GM12878 (cell line): ENCODE measurements at regions not wholly inside any gene's neighbourhood (a gene's known extent, or its start where the extent isn't known, plus 50 kb on each side); places are given as distances from the start of the nearest gene placed in this dataset.

ENCODE experiments used
- ATAC-seq: fragments of 200-7000 bp; cut with Tn5 transposase; 3 replicates; pipeline ENCODE4 v1.9.1; 2020; ENCODE audit warnings: mild to moderate bottlenecking, moderate library complexity
- BruUV-seq: library from RNA; stranded (reverse); fragments of 400-500 nt; replicated peaks from 2 replicates; lab custom pipeline; 2021; lab: Mats Ljungman, UMichigan
- CTCF ChIA-PET: fragments of 300-600 bp; sonication (Branson Sonifier 250); formaldehyde crosslinking; extraction: SDS; loops from one replicate; lab custom pipeline; 2021; ENCODE audit warnings: inconsistent platforms; lab: Yijun Ruan, JAX
- POLR2A ChIA-PET: fragments of 350-600 bp; formaldehyde crosslinking; extraction: SDS; loops from one replicate; lab custom pipeline; 2021; ENCODE audit warnings: inconsistent platforms; lab: Charles Lee
- RAD21 ChIA-PET: fragments of 300-600 bp; sonication (Branson Sonifier 250); formaldehyde crosslinking; loops from one replicate; lab custom pipeline; 2023; ENCODE audit warnings: antibody characterized with exemption; ENCODE audit not compliant: unreplicated experiment; lab: Charles Lee
- SMC1A ChIA-PET: fragments of 300-600 bp; sonication (Branson Sonifier 250); formaldehyde crosslinking; loops from one replicate; lab custom pipeline; 2023; ENCODE audit not compliant: unreplicated experiment, uncharacterized antibody; lab: Charles Lee
- DNase-seq: peaks from one replicate; pipeline ENCODE4 v3.0.0-alpha.2; 2011; ENCODE audit warnings: low read depth, low spot score
- FAIRE-seq: peaks from 3 replicates; lab custom pipeline; 2011; peaks lifted over from hg19 to GRCh38; lab: Jason Lieb, UNC
- H2AFZ ChIP-seq: 2 replicates; pipeline ENCODE4 v1.6.0; 2011; ENCODE audit warnings: low read depth, low read length, control low read depth; ENCODE audit not compliant: control insufficient read depth
- H3K27ac ChIP-seq: 2 replicates; pipeline ENCODE4 v1.5.1; 2011; ENCODE audit warnings: control low read depth; ENCODE audit not compliant: control insufficient read depth, insufficient read depth
- H3K27me3 ChIP-seq, 2 experiments: replicated peaks in 1 of 2; 2 replicates each; pipeline versions ENCODE4 v1.6.0 to v1.6.1; 2011; ENCODE audit warnings: low read length in 1 of 2; ENCODE audit not compliant: control insufficient read depth in 2 of 2, insufficient read depth in 2 of 2
- H3K36me3 ChIP-seq, 2 experiments: 2 replicates each; pipeline ENCODE4 v1.5.1; 2011; ENCODE audit warnings: low read length in 1 of 2; ENCODE audit not compliant: control insufficient read depth in 2 of 2, insufficient read depth in 2 of 2
- H3K4me1 ChIP-seq: 2 replicates; pipeline ENCODE4 v1.6.1; 2011; ENCODE audit warnings: mild to moderate bottlenecking, low read length, moderate library complexity, mixed read lengths; ENCODE audit not compliant: control insufficient read depth, insufficient read depth
- H3K4me2 ChIP-seq: 2 replicates; pipeline ENCODE4 v1.6.0; 2011; ENCODE audit warnings: control low read depth; ENCODE audit not compliant: control insufficient read depth, insufficient read depth
- H3K4me3 ChIP-seq: fragments of 200-600 bp; sonication (generic); 2 replicates; pipeline ENCODE4 v1.5.1; 2016
- H3K79me2 ChIP-seq: 2 replicates; pipeline ENCODE4 v1.6.0; 2011; ENCODE audit warnings: low read length; ENCODE audit not compliant: control insufficient read depth, insufficient read depth
- H3K9ac ChIP-seq: 2 replicates; pipeline ENCODE4 v1.8.0; 2011; ENCODE audit warnings: low read length, control low read depth, mixed read lengths; ENCODE audit not compliant: control insufficient read depth, insufficient read depth
- H3K9me3 ChIP-seq: replicated peaks from 3 replicates; pipeline ENCODE4 v1.5.1; 2011; ENCODE audit warnings: mild to moderate bottlenecking, low read length; ENCODE audit not compliant: control insufficient read depth, insufficient read depth
- H4K20me1 ChIP-seq: 2 replicates; pipeline ENCODE4 v1.6.0; 2011; ENCODE audit not compliant: control insufficient read depth, insufficient read depth
- ASH2L ChIP-seq: fragments of 300-600, 200-600 bp; sonication (generic); IDR thresholded peaks from 2 replicates; pipeline ENCODE4 v1.6.1; 2017; ENCODE audit warnings: low read depth, mild to moderate bottlenecking, borderline replicate concordance
- ATF2 ChIP-seq: IDR thresholded peaks from 2 replicates; pipeline ENCODE4 v1.6.1; 2012; ENCODE audit warnings: low read length, inconsistent platforms
- BACH1 ChIP-seq: fragments of 450-650 bp; IDR thresholded peaks from 2 replicates; pipeline ENCODE4 v1.6.1; 2017; ENCODE audit warnings: mild to moderate bottlenecking, borderline replicate concordance
- CHD4 ChIP-seq: fragments of 200-600 bp; sonication (generic); IDR thresholded peaks from 2 replicates; pipeline ENCODE4 v1.6.1; 2016; ENCODE audit warnings: mild to moderate bottlenecking
- GATAD2B ChIP-seq: fragments of 450-650 bp; conservative IDR thresholded peaks from 2 replicates; pipeline ENCODE4 v1.6.1; 2017; ENCODE audit warnings: low read depth, mild to moderate bottlenecking, moderate library complexity
- HDAC2 ChIP-seq: fragments of 200-600 bp; sonication (generic); IDR thresholded peaks from 2 replicates; pipeline ENCODE4 v1.6.1; 2017
- PAX5 ChIP-seq: IDR thresholded peaks from 2 replicates; pipeline ENCODE4 v1.6.1; 2011; ENCODE audit warnings: low read depth, low read length, borderline replicate concordance
- RAD51 ChIP-seq: fragments of 450-650 bp; IDR thresholded peaks from 2 replicates; pipeline ENCODE4 v1.6.1; 2016; ENCODE audit warnings: moderate library complexity, mild to moderate bottlenecking, inconsistent platforms
- ZNF592 ChIP-seq: fragments of 450-650 bp; IDR thresholded peaks from 2 replicates; pipeline ENCODE4 v1.6.1; 2017; ENCODE audit warnings: mild to moderate bottlenecking, moderate library complexity
- WGBS: methylation state at CpG from one replicate; pipeline ENCODE4 v1.1.6; 2016; ENCODE audit warnings: low lambda C conversion rate; ENCODE audit not compliant: insufficient replicate concordance, insufficient coverage; ENCODE audit errors: missing lambda C conversion rate; 5-methylcytosine and 5-hydroxymethylcytosine counted together
- in situ Hi-C: fragments of 300-500 bp; cut with MboI; formaldehyde crosslinking; loops from 9 replicates; pipeline ENCODE4 v1.14.3; 2018; ENCODE audit warnings: mixed read lengths
- intact Hi-C: fragments of 100-400 bp; cut with micrococcal nuclease; formaldehyde crosslinking; loops from one replicate; pipeline ENCODE4 v1.14.2; 2022; ENCODE audit not compliant: unreplicated experiment
- TF ChIP-seq, protein P1 (sequence below): IDR thresholded peaks from 2 replicates; pipeline ENCODE4 v1.6.1; 2012; ENCODE audit warnings: mild to moderate bottlenecking, low read depth, low read length

DNA sequence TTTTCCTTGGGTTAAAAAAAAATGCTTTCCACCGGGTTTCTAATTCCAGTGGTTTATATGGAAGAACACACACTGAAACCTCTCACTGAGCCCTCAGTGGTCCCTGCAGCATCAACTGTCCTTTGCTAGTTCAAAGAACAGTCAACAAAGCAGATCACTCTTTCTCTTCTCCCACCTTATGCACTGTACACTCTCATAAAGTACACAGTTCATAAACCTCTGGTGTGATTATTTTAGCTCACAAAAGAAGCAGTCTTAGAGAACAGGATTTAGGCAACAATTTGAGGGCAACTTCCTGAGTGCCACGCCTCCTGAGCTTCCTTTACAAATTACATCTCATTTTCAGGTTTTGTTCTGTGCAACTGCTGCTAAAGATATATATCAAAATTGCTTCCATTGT lies 728.4 kb upstream of the GOLIM4 start (continued):
- TF ChIP-seq ZNF592 (no peak), GATAD2B (no peak), CHD4 (no peak)
- TF ChIP-seq, protein P1, sequence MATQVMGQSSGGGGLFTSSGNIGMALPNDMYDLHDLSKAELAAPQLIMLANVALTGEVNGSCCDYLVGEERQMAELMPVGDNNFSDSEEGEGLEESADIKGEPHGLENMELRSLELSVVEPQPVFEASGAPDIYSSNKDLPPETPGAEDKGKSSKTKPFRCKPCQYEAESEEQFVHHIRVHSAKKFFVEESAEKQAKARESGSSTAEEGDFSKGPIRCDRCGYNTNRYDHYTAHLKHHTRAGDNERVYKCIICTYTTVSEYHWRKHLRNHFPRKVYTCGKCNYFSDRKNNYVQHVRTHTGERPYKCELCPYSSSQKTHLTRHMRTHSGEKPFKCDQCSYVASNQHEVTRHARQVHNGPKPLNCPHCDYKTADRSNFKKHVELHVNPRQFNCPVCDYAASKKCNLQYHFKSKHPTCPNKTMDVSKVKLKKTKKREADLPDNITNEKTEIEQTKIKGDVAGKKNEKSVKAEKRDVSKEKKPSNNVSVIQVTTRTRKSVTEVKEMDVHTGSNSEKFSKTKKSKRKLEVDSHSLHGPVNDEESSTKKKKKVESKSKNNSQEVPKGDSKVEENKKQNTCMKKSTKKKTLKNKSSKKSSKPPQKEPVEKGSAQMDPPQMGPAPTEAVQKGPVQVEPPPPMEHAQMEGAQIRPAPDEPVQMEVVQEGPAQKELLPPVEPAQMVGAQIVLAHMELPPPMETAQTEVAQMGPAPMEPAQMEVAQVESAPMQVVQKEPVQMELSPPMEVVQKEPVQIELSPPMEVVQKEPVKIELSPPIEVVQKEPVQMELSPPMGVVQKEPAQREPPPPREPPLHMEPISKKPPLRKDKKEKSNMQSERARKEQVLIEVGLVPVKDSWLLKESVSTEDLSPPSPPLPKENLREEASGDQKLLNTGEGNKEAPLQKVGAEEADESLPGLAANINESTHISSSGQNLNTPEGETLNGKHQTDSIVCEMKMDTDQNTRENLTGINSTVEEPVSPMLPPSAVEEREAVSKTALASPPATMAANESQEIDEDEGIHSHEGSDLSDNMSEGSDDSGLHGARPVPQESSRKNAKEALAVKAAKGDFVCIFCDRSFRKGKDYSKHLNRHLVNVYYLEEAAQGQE: no peak

- no peak for FAIRE-seq
- no peaks in the 10 kb centered on the region for H3K36me3 ChIP-seq
- H3K9ac ChIP-seq: no peak overlapping the region
- H3K27ac ChIP-seq: no peak overlapping the region
- ATAC-seq: no peak
- no peak overlapping the region for H3K4me3 ChIP-seq
- RAD21 ChIA-PET: interaction anchor here (0.7 kb wide), 1 partner anchor 208 kb away, joined by 4 read pairs; no protein-coding TSS in a partner anchor
- H3K9me3 ChIP-seq: no peaks in the 10 kb centered on the region
- H2AFZ ChIP-seq: no peak overlapping the region
- no TSS peak for BruUV-seq
- H3K4me1 ChIP-seq: no peaks in the 10 kb centered on the region
- in situ Hi-C loops (no loop called here), intact Hi-C loops (no loop called here)
- no peaks in the 10 kb centered on the region for H4K20me1 ChIP-seq
- SMC1A ChIA-PET: interaction anchor here (0.6 to 1.3 kb wide), 2 partner anchors 11 to 16 kb away, joined by 3 read pairs; no protein-coding TSS in a partner anchor
- H3K79me2 ChIP-seq: no peaks in the 10 kb centered on the region
- CTCF ChIA-PET: interaction anchor here (0.7 to 1.0 kb wide), 2 partner anchors 24 to 288 kb away, joined by 3 read pairs; no protein-coding TSS in a partner anchor
- no peak for DNase-seq
- no peak overlapping the region for H3K4me2 ChIP-seq
- WGBS: 43% methylated on average over 5 of the region's 5 CpGs
- POLR2A ChIA-PET: no interaction called here
- H3K27me3 ChIP-seq: no peaks in the 10 kb centered on the region
- TF ChIP-seq ASH2L (no peak), BACH1 (no peak), RAD51 (no peak), HDAC2 (no peak), PAX5 (no peak), ATF2 (no peak)
These were observed 727.7 kb upstream of the GOLIM4 start for GRCh38 chr3:168823466-168823865.
